MCF 10A (cell line): ENCODE measurements at regions not wholly inside any gene's neighbourhood (a gene's known extent, or its start where the extent isn't known, plus 50 kb on each side); places are given as distances from the start of the nearest gene placed in this dataset.
A peak's percentile ranks its signal among the peaks of the same experiment; 100 is the strongest.

Experiments
- BruUV-seq: library from RNA; stranded (reverse); fragments of 400-500 nt; replicated peaks from 2 replicates; lab custom pipeline; 2021; lab: Mats Ljungman, UMichigan
- CTCF ChIA-PET: fragments of 300-600 bp; sonication (Branson Sonifier 250); formaldehyde crosslinking; extraction: SDS; loops from one replicate; lab custom pipeline; 2021; ENCODE audit warnings: antibody characterized with exemption, inconsistent platforms; lab: Yijun Ruan, JAX
- POLR2A ChIA-PET: fragments of 300-600, 350-650 bp; sonication (Branson Sonifier 250); formaldehyde crosslinking; extraction: SDS; loops from one replicate; lab custom pipeline; 2020; ENCODE audit warnings: antibody characterized with exemption, inconsistent platforms; lab: Yijun Ruan, JAX
- DNase-seq: peaks from one replicate; pipeline ENCODE4 v3.0.0-alpha.2; 2018; ENCODE audit not compliant: unreplicated experiment
- H3K27ac Mint-ChIP-seq: one replicate; pipeline ENCODE4 v1.8.0; 2022; ENCODE audit warnings: mild to moderate bottlenecking, low read depth, mixed read lengths; ENCODE audit not compliant: unreplicated experiment
- H3K27me3 Mint-ChIP-seq: one replicate; pipeline ENCODE4 v1.8.0; 2022; ENCODE audit warnings: mixed read lengths; ENCODE audit not compliant: insufficient read depth, unreplicated experiment
- H3K36me3 Mint-ChIP-seq: one replicate; pipeline ENCODE4 v1.8.0; 2022; ENCODE audit warnings: mild to moderate bottlenecking, moderate library complexity, mixed read lengths; ENCODE audit not compliant: insufficient read depth, unreplicated experiment
- H3K4me1 Mint-ChIP-seq: one replicate; pipeline ENCODE4 v1.8.0; 2022; ENCODE audit warnings: mixed read lengths; ENCODE audit not compliant: insufficient read depth, unreplicated experiment
- H3K4me3 Mint-ChIP-seq: one replicate; pipeline ENCODE4 v1.8.0; 2022; ENCODE audit warnings: mild to moderate bottlenecking, moderate library complexity, mixed read lengths; ENCODE audit not compliant: unreplicated experiment
- H3K9me3 Mint-ChIP-seq: one replicate; pipeline ENCODE4 v1.8.0; 2022; ENCODE audit warnings: mixed read lengths; ENCODE audit not compliant: unreplicated experiment
- intact Hi-C: fragments of 100-400 bp; cut with micrococcal nuclease; formaldehyde crosslinking; loops from 2 replicates; pipeline ENCODE4 v1.14.1; 2022
- TF ChIP-seq, protein P1 (sequence below): fragments of 200-600 bp; IDR thresholded peaks from one replicate; pipeline ENCODE4 v1.8.0; 2022; ENCODE audit warnings: antibody characterized with exemption, mild to moderate bottlenecking; ENCODE audit not compliant: unreplicated experiment

DNA sequence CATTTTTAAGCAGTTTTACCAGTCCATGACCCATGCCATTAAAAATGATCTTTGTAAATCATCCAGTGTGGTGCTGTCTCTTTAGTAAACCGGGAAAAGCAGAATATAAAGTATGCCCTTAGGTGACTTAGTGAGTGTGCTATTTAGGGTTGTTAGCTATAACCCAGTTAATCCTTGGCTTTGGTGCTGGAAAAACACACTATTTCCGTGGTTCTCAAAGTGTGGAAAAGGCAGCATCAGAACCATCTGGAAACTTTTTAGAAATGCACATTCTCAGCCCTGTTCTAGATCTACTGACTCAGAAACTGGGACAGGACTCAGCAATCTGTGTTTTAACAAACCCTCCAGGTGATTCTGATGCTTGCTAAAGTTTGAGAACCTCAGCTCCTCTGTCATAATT, 123.6 kb upstream of the ZNF608 start:
- ChIA-PET POLR2A (no interaction called here), CTCF (interaction anchor here (0.6 kb wide), 1 partner anchor 24 kb away, joined by 3 read pairs; no protein-coding TSS in a partner anchor)
- Mint-ChIP-seq H3K27ac (no peak overlapping the region), H3K4me1 (peaks cover 10% of the 10 kb centered on the region), H3K27me3 (no peaks in the 10 kb centered on the region), H3K9me3 (no peaks in the 10 kb centered on the region), H3K4me3 (no peak overlapping the region), H3K36me3 (peaks cover 6% of the 10 kb centered on the region)
- no peak for DNase-seq
- intact Hi-C loops, result no loop called here
- TF ChIP-seq, protein P1, sequence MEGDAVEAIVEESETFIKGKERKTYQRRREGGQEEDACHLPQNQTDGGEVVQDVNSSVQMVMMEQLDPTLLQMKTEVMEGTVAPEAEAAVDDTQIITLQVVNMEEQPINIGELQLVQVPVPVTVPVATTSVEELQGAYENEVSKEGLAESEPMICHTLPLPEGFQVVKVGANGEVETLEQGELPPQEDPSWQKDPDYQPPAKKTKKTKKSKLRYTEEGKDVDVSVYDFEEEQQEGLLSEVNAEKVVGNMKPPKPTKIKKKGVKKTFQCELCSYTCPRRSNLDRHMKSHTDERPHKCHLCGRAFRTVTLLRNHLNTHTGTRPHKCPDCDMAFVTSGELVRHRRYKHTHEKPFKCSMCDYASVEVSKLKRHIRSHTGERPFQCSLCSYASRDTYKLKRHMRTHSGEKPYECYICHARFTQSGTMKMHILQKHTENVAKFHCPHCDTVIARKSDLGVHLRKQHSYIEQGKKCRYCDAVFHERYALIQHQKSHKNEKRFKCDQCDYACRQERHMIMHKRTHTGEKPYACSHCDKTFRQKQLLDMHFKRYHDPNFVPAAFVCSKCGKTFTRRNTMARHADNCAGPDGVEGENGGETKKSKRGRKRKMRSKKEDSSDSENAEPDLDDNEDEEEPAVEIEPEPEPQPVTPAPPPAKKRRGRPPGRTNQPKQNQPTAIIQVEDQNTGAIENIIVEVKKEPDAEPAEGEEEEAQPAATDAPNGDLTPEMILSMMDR, result no peak
- BruUV-seq, result no TSS peak

DNA sequence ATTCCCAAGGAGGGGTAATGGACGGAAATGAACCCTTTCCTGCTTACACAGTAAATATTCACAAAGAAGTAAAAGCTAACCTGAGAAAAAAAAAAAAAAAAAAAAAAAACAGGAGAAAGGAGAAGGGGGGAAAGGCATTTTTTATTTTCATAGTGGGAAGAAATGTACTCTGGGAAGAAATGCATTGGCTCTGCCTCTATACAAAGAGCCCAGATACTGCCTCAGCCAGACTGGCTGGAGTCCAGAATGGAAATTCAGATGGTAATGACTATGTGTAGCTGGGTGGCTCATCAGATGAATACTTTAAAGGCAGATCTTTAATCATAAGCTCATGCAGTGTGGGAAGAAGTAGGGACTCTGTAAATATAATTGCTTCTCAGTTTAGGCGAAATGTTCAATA, 124.9 kb upstream of the ZNF608 start:
- POLR2A ChIA-PET, result no interaction called here
- peak; percentile 10 for DNase-seq
- CTCF ChIA-PET, result interaction anchor here (0.7 to 0.9 kb wide), 2 partner anchors 787 to 978 kb away, joined by 4 to 6 read pairs; no protein-coding TSS in a partner anchor

DNA sequence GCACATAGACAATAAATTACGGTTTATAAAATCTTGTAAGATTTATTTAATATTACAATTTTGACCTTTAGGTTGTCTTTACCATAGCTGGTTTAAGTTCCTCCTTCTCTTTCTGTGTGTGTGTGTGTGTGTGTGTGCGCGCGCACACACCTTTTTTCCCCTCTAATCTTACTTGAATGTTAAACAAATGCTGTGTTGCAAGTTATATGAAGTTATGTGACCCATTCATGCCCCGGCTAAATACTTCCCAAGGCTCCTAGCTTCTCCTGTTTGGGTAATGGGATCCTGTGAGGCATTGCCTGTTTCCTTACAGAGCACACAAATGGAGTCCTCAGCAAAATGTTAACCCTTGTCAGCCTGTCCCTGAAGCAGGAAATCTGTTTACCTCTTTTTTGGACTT, 125.6 kb upstream of the ZNF608 start:
- DNase-seq, result no peak
- TF ChIP-seq, protein P1, result no peak
- intact Hi-C loops, result no loop called here
- no TSS peak for BruUV-seq
- Mint-ChIP-seq H3K4me1 (peaks cover 2% of the 10 kb centered on the region), H3K36me3 (no peaks in the 10 kb centered on the region), H3K27me3 (no peaks in the 10 kb centered on the region), H3K27ac (no peak overlapping the region), H3K9me3 (no peaks in the 10 kb centered on the region), H3K4me3 (no peak overlapping the region)
- ChIA-PET POLR2A (interaction anchor here (1.0 kb wide), 1 partner anchor 11 kb away, joined by 3 read pairs; no protein-coding TSS in a partner anchor), CTCF (interaction anchor here (0.9 to 2.3 kb wide), 3 partner anchors 8 to 978 kb away, joined by 4 to 9 read pairs (median 5); no protein-coding TSS in a partner anchor)

More for the DNA sequence above, 124.9 kb upstream of the ZNF608 start:
- Mint-ChIP-seq H3K9me3 (no peaks in the 10 kb centered on the region), H3K27me3 (no peaks in the 10 kb centered on the region), H3K4me3 (no peak overlapping the region), H3K27ac (no peak overlapping the region), H3K4me1 (peaks cover 10% of the 10 kb centered on the region), H3K36me3 (no peaks in the 10 kb centered on the region)
- intact Hi-C loops, result no loop called here
- no TSS peak for BruUV-seq
- TF ChIP-seq, protein P1, result no peak

DNA sequence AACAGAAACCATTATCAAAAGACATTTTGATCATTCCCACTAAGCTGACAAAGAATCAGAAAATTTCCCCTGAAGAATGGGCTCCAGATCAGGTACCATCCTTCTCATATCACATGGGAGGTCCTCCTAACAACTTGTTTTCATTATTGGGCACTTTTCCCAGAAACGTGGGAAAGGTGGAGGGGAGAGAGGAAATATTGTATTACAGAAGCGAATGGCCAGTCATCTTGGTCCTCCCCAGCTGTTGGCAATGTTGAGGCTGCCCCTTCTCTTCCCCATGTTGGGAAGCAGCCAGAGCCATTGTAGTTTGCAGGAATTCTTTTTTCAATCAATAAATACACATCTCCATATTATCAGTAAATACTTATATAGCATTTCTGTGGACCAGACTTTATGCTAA, 126.2 kb upstream of the ZNF608 start:
- intact Hi-C loops, result no loop called here
- no peaks in the 10 kb centered on the region for H3K36me3 Mint-ChIP-seq
- H3K4me1 Mint-ChIP-seq, result no peaks in the 10 kb centered on the region
- no peaks in the 10 kb centered on the region for H3K27me3 Mint-ChIP-seq
- TF ChIP-seq, protein P1, result no peak
- ChIA-PET CTCF (interaction anchor here (1.3 to 2.3 kb wide), 2 partner anchors 9 to 12 kb away, joined by 5 to 9 read pairs; no protein-coding TSS in a partner anchor), POLR2A (interaction anchor here (1.0 kb wide), 1 partner anchor 10 kb away, joined by 3 read pairs; no protein-coding TSS in a partner anchor)
- H3K9me3 Mint-ChIP-seq, result no peaks in the 10 kb centered on the region
- no TSS peak for BruUV-seq
- H3K4me3 Mint-ChIP-seq, result no peak overlapping the region
- no peak overlapping the region for H3K27ac Mint-ChIP-seq
- peak; percentile 27 for DNase-seq
